Right lobe of liver (tissue), 4 donors: ENCODE measurements at regions not wholly inside any gene's neighbourhood (a gene's known extent, or its start where the extent isn't known, plus 50 kb on each side); places are given as distances from the start of the nearest gene placed in this dataset.

Experiments
- CTCF ChIP-seq, 4 donors: fragments of 200-600 bp in 3 of 4; fragments of 450-650 bp in 1 of 4; IDR thresholded peaks; one replicate each; pipeline versions ENCODE4 v1.5.1 to v1.8.0; 2016 to 2022; ENCODE audit warnings: antibody characterized with exemption in 4 of 4, mild to moderate bottlenecking in 2 of 4
- POLR2A ChIP-seq: fragments of 450-650 bp; IDR thresholded peaks from one replicate; pipeline ENCODE4 v1.6.1; 2017; ENCODE audit warnings: antibody characterized with exemption, mild to moderate bottlenecking
- donor health status: DM: no; HTN: no; CAD: no.
- donor health status: DM: no; HTN: no; CAD: no.
- donor health status: DM: no; HTN: yes; CAD: no.

DNA sequence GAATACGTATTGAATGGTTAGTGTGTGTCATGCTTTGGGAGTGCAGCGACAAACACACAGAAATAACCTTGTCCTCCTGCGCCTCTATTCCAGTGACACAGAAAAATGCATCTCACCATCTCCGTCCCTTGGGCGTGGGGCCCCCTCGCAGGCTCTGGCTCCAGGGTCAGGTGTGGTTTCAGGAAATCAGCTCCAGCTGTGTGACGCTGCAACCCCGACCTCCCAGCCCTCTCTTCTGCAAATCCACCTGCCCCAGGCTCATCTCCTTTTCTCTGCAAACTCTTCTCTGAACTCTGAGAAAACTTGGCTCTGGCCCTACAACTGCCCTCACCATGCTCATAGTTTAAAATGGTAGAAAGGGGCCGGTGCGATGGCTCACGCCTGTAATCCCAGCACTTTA is 51.3 kb upstream of the ZNF536 start:
- TF ChIP-seq CTCF (IDR thresholded peaks at IDR 0.05), result no peak
- TF ChIP-seq POLR2A, result no peak
